ENCODE measurements at regions not wholly inside any gene's neighbourhood (a gene's known extent, or its start where the extent isn't known, plus 50 kb on each side); places are given as distances from the start of the nearest gene placed in this dataset.

- TF ChIP-seq POLR2A (IDR thresholded peaks at IDR 0.05): no peak
- no peak for TF ChIP-seq CTCF (IDR thresholded peaks at IDR 0.05)
Observed at GRCh38 chr6:9409126-9409525, 973.8 kb upstream of the SLC35B3 start.

Data from uterus (tissue), 2 donors.